ENCODE measurements at regions not wholly inside any gene's neighbourhood (a gene's known extent, or its start where the extent isn't known, plus 50 kb on each side); places are given as distances from the start of the nearest gene placed in this dataset.
A peak's percentile ranks its signal among the peaks of the same experiment; 100 is the strongest.

DNA sequence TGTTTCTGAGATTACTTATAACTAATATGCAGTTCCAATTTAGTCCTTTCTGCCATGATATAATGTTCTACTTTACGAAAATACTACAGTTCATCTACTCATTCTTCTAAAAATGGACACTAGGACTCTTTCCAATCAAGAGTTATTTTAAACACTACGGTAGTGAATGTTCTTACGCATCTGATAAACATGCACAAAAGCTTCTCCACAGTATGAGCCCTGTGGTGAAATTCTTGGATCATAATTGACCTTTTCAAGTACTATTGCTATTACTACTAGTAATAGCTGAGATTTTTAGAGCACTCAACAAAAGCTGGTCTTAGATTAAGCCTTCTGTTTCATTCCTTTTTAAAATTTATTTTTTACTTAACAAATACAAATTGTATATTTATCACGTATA, 106.4 kb downstream of the CH25H start:
- no peak for DNase-seq

GRCh38 chr10:89097226-89097625, 106.6 kb downstream of the FAS start:
- no peak for DNase-seq
- intact Hi-C loops (cut with DNase I) = no loop called here

More for the DNA sequence above, 106.4 kb downstream of the CH25H start:
- intact Hi-C loops (cut with DNase I) = no loop called here

GRCh38 chr10:89095701-89096391, 105.2 kb downstream of the FAS start:
- intact Hi-C loops (cut with DNase I) = no loop called here
- DNase-seq = no peak

- intact Hi-C loops (cut with DNase I) = no loop called here
These were observed 103.1 kb downstream of the FAS start for GRCh38 chr10:89093728-89094127.

DNA sequence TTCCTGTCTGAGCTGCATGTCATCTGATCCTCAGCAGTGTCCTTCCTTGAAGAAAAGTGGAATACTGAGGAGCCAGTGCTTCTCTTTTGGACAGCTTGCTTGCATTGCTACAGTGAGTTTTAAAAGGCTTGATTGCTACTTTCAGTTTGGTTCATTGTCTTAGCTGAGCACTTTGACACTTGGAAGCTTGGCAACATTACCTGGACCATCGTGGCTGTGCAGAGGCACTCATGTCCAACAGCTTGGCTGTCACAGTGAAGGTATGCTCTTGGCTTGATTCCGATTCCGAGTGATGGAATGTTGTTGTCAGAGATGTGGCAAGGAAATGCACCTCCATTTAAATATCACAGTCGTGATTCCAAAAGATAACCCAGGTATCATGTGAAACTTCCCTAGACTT, 102.4 kb downstream of the FAS start:
- intact Hi-C loops (cut with DNase I) = no loop called here
- no peak for DNase-seq

More at GRCh38 chr10:89093728-89094127, 103.1 kb downstream of the FAS start:
- DNase-seq = no peak

DNA sequence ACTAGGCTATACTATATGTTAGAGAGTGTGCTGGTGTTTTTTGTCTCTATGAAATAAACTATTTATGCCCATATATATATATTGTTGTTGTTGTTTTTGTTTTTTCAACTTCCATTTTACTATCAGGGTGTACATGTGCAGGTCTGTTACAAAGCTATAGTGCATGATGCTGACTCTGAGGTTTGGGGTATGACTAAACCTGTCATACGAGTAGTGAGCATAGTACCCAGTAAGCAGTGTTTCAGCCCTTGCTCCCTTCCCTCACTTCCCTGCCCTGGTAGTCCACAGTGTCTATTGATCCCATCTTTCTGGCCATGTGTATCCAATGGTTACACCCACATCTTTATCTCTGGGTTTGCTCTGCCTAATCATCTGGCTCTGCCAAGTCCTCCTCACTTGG, 101.8 kb downstream of the FAS start:
- no peak for DNase-seq
- intact Hi-C loops (cut with DNase I) = no loop called here

DNA sequence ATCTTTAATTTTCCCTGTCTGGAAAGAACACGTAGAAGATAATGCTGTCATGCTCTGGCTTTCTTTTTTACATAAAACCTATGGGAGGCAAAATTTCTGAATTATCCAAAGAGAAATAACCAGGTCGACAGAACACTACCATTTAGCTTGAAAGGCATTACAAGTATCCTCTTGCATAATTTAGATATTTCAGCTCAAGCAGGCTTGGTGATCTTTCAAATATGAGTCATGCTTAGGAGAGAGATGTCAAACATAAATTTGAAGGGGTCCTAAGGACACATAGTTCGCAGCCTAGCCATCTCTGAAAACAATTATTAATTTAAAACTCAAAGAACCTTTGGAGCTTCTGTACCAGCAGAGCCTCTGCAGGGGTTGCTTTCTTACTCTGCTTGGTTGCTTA, 100.9 kb downstream of the FAS start:
- intact Hi-C loops (cut with DNase I) = no loop called here
- no peak for DNase-seq

GRCh38 chr10:89090756-89091445, 100.3 kb downstream of the FAS start:
- intact Hi-C loops (cut with DNase I) = no loop called here
- no peak for DNase-seq

DNA sequence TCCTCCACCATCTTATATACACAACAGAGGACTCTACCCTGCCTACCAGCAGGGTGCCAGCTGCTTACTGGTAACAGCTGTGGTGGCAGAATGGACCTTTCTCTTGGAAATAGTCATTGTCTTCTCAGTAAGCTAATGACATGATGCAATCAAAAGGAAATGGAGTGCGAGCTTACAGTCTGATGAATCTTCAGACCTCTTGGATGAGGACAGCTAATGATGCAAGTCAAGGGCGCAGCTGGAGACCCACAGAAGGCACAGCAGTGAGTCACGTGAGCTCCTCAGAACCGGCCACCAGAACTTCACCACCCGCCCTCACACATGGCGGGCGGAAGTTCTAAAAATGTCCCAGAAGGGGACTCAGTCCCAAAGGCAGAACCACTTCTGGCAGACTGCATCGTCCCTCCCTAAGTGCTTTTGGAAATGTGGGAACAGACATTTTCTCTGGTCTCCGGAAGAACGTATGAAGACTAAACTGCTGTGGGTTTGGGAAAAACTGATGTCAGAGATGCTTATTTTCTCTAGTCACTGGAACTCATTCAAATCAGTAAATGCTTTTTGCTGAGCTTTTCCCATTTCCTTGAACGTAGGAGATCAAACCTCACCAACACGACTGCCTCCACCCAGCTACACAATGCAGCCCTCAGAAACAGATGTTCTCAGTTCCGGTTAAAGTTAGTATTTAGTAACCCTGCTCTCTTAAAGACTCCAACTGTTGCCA, 96.4 kb downstream of the FAS start:
- DNase-seq = peak in 18 of 42 donors; percentile 1 to 46 (median 17)
- intact Hi-C loops (cut with DNase I) = no loop called here

DNA sequence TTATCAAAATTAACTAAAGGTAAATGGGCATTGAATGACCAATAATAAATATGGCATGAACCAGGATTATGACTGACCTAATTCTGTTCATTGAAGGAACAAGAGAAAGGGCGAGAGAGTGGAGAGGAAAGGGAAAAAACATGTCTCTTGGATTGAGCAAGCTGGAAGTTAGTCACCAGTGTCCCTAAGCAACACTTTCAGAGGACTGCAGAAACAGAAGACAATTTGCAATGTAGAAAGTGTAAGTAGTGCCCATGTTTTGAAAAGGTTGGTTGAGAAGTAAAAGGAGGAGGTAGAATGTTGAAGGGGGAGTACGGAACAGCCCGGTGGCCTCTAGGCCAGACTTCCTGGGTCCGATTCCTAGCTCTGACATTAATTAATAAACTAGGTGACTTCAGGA, 94.6 kb downstream of the FAS start:
- intact Hi-C loops (cut with DNase I) = no loop called here

DNA sequence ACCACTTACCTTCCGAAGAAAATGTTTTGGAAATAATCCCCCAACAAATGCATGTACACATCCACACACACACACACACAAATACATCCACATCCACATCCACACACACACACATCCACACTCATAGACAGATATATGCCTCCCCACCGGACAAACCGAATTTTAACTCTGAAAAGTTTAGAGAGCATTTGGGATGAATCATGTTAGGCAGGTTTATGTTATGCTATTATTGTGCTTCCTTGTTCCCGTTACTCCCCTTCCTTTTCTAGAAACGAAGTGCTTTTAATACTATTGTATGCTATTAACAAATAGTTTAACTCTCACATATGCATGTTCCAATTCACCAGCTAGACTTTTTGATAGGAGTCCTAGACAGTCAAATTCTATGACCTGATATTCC, 91.5 kb downstream of the FAS start:
- no peak for DNase-seq
- intact Hi-C loops (cut with DNase I) = no loop called here

More for the DNA sequence above, 94.6 kb downstream of the FAS start:
- DNase-seq = no peak

- intact Hi-C loops (cut with DNase I) = no loop called here
- DNase-seq = no peak
These were observed 90.1 kb downstream of the FAS start for GRCh38 chr10:89080660-89081059.

DNA sequence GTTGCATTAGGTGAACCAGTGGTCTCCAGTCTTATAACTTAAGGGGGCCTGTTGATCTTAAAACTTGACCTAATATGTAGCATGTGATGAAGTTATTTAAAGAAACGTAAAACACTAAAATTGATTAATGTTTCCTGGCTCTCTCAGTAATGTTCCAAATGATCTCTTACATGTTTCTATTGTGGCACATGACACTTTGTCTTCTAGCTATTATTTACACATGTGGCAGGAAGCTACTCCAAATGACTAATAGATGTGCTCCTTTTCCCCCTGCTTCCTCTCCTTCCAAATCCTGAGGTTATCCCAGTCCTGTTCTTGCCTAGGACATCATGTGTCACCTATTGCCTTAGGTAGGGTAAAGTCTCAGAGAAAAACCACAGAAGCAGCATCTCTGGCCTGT, 89.4 kb downstream of the FAS start:
- no peak for DNase-seq
- intact Hi-C loops (cut with DNase I) = no loop called here

DNA sequence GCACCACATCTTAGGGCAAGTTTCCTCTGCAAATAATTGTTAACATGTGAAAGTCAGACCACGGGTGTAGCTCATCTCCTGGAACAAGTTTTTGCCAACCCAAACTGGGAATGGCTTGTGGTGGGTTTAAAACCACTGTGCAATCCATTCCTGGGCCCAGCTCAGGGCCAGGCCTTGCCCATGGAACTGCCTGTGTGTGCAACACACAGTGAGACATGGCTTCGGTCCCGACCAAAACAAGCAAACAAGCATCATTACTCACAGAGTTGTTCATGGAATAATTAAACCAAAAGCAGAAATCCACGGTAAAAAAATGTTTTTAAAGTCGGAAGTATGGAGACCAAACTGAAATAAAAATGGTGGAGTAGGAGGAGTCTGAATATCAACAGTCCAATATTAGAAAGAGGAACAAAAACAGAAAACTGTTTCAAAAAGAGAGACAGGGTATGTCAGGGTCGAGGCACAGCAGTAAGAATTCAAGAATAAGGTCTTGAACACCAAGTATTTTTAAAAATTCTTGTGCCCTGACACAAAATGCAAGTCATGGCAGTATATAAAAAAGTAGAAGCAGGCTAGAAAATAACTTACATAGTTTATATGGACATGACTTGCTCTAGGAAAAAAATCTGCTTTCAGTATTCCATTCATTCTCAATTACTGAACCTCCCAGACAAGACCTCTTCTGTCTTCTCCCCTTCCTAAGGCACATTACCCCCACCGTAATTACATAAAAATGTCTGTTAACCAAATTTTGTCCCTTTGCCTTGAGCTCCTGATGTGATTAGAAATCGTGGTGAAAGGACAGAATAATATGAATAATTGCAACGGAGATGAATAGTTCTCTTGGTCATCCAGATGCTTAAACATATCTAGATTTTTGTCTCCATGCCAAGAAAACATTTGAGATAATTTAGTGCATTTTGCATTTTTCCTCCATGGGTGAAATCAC, 88.4 kb downstream of the FAS start:
- DNase-seq = no peak
- intact Hi-C loops (cut with DNase I) = no loop called here

DNA sequence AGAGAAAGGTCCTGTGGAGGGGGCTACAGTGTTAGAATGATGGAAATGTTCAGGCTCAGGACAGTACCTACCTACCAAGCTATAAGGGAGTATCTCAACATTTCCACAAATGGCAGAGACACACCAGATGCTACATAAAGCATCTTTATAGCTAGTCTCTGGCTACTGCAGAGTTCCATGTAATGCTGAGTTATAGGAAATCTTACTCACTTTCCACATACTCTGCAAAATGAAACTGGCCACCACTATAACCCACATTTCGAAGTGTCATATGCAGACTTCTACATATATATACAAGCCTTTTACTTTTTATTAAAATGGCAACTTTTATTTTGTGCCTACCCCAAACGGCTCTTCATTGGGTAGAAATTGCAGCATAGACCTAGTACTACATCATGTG, 85.5 kb downstream of the FAS start:
- no peak for DNase-seq
- intact Hi-C loops (cut with DNase I) = no loop called here

GRCh38 chr10:89075631-89076030, 85.0 kb downstream of the FAS start:
- no peak for DNase-seq
- intact Hi-C loops (cut with DNase I) = no loop called here

- no peak for DNase-seq
- intact Hi-C loops (cut with DNase I) = no loop called here
These were observed 83.5 kb downstream of the FAS start for GRCh38 chr10:89074120-89074519.

GRCh38 chr10:89073719-89074118, 83.1 kb downstream of the FAS start:
- intact Hi-C loops (cut with DNase I) = no loop called here
- no peak for DNase-seq

- no peak for DNase-seq
These were observed 79.0 kb downstream of the FAS start for GRCh38 chr10:89069589-89069988.

More at GRCh38 chr10:89069589-89069988, 79.0 kb downstream of the FAS start:
- intact Hi-C loops (cut with DNase I) = no loop called here
